GM12878 (cell line): ENCODE measurements at regions not wholly inside any gene's neighbourhood (a gene's known extent, or its start where the extent isn't known, plus 50 kb on each side); places are given as distances from the start of the nearest gene placed in this dataset.

Experiments used
- ATAC-seq: fragments of 200-7000 bp; cut with Tn5 transposase; 3 replicates; pipeline ENCODE4 v1.9.1; 2020; ENCODE audit warnings: mild to moderate bottlenecking, moderate library complexity
- BruUV-seq: library from RNA; stranded (reverse); fragments of 400-500 nt; replicated peaks from 2 replicates; lab custom pipeline; 2021; lab: Mats Ljungman, UMichigan
- CTCF ChIA-PET: fragments of 300-600 bp; sonication (Branson Sonifier 250); formaldehyde crosslinking; extraction: SDS; loops from one replicate; lab custom pipeline; 2021; ENCODE audit warnings: inconsistent platforms; lab: Yijun Ruan, JAX
- POLR2A ChIA-PET: fragments of 350-600 bp; formaldehyde crosslinking; extraction: SDS; loops from one replicate; lab custom pipeline; 2021; ENCODE audit warnings: inconsistent platforms; lab: Charles Lee
- RAD21 ChIA-PET: fragments of 300-600 bp; sonication (Branson Sonifier 250); formaldehyde crosslinking; loops from one replicate; lab custom pipeline; 2023; ENCODE audit warnings: antibody characterized with exemption; ENCODE audit not compliant: unreplicated experiment; lab: Charles Lee
- SMC1A ChIA-PET: fragments of 300-600 bp; sonication (Branson Sonifier 250); formaldehyde crosslinking; loops from one replicate; lab custom pipeline; 2023; ENCODE audit not compliant: unreplicated experiment, uncharacterized antibody; lab: Charles Lee
- DNase-seq: peaks from one replicate; pipeline ENCODE4 v3.0.0-alpha.2; 2011; ENCODE audit warnings: low read depth, low spot score
- FAIRE-seq: peaks from 3 replicates; lab custom pipeline; 2011; peaks lifted over from hg19 to GRCh38; lab: Jason Lieb, UNC
- H2AFZ ChIP-seq: 2 replicates; pipeline ENCODE4 v1.6.0; 2011; ENCODE audit warnings: low read depth, low read length, control low read depth; ENCODE audit not compliant: control insufficient read depth
- H3K27ac ChIP-seq: 2 replicates; pipeline ENCODE4 v1.5.1; 2011; ENCODE audit warnings: control low read depth; ENCODE audit not compliant: control insufficient read depth, insufficient read depth
- H3K27me3 ChIP-seq, 2 experiments: replicated peaks in 1 of 2; 2 replicates each; pipeline versions ENCODE4 v1.6.0 to v1.6.1; 2011; ENCODE audit warnings: low read length in 1 of 2; ENCODE audit not compliant: control insufficient read depth in 2 of 2, insufficient read depth in 2 of 2
- H3K36me3 ChIP-seq, 2 experiments: 2 replicates each; pipeline ENCODE4 v1.5.1; 2011; ENCODE audit warnings: low read length in 1 of 2; ENCODE audit not compliant: control insufficient read depth in 2 of 2, insufficient read depth in 2 of 2
- H3K4me1 ChIP-seq: 2 replicates; pipeline ENCODE4 v1.6.1; 2011; ENCODE audit warnings: mild to moderate bottlenecking, low read length, moderate library complexity, mixed read lengths; ENCODE audit not compliant: control insufficient read depth, insufficient read depth
- H3K4me2 ChIP-seq: 2 replicates; pipeline ENCODE4 v1.6.0; 2011; ENCODE audit warnings: control low read depth; ENCODE audit not compliant: control insufficient read depth, insufficient read depth
- H3K4me3 ChIP-seq: fragments of 200-600 bp; sonication (generic); 2 replicates; pipeline ENCODE4 v1.5.1; 2016
- H3K79me2 ChIP-seq: 2 replicates; pipeline ENCODE4 v1.6.0; 2011; ENCODE audit warnings: low read length; ENCODE audit not compliant: control insufficient read depth, insufficient read depth
- H3K9ac ChIP-seq: 2 replicates; pipeline ENCODE4 v1.8.0; 2011; ENCODE audit warnings: low read length, control low read depth, mixed read lengths; ENCODE audit not compliant: control insufficient read depth, insufficient read depth
- H3K9me3 ChIP-seq: replicated peaks from 3 replicates; pipeline ENCODE4 v1.5.1; 2011; ENCODE audit warnings: mild to moderate bottlenecking, low read length; ENCODE audit not compliant: control insufficient read depth, insufficient read depth
- H4K20me1 ChIP-seq: 2 replicates; pipeline ENCODE4 v1.6.0; 2011; ENCODE audit not compliant: control insufficient read depth, insufficient read depth
- BCL11A ChIP-seq: IDR thresholded peaks from 2 replicates; pipeline ENCODE4 v1.6.1; 2011; ENCODE audit warnings: low read depth, low read length
- CHD2 ChIP-seq: IDR thresholded peaks from 2 replicates; pipeline ENCODE4 v1.6.1; 2011; ENCODE audit warnings: low read depth, low read length, improper control_type of control experiment, borderline replicate concordance
- CREM ChIP-seq: IDR thresholded peaks from 2 replicates; pipeline ENCODE4 v1.6.1; 2014; ENCODE audit warnings: antibody characterized with exemption, low read depth
- ETV6 ChIP-seq, 2 experiments: fragments of 450-650 bp in 1 of 2; IDR thresholded peaks in 1 of 2; conservative IDR thresholded peaks in 1 of 2; 2 replicates each; pipeline ENCODE4 v1.6.1; 2014; ENCODE audit warnings: antibody characterized with exemption in 1 of 2, borderline replicate concordance in 1 of 2, low read depth in 1 of 2, mild to moderate bottlenecking in 1 of 2, moderate library complexity in 1 of 2
- JUNB ChIP-seq: IDR thresholded peaks from 2 replicates; pipeline ENCODE4 v1.6.1; 2016; ENCODE audit warnings: antibody characterized with exemption, mild to moderate bottlenecking
- MEF2B ChIP-seq: fragments of 450-650 bp; IDR thresholded peaks from 2 replicates; pipeline ENCODE4 v1.6.1; 2018; ENCODE audit warnings: mild to moderate bottlenecking, moderate library complexity; ENCODE audit not compliant: partially characterized antibody, poor library complexity, severe bottlenecking
- MYB ChIP-seq: fragments of 150-350 bp; IDR thresholded peaks from 2 replicates; pipeline ENCODE4 v1.6.1; 2014; ENCODE audit warnings: mild to moderate bottlenecking, low read depth, low read length, borderline replicate concordance
- NFXL1 ChIP-seq: fragments of 450-650 bp; IDR thresholded peaks from 2 replicates; pipeline ENCODE4 v1.6.1; 2017; ENCODE audit warnings: antibody characterized with exemption, mild to moderate bottlenecking, borderline replicate concordance
- POLR2AphosphoS5 ChIP-seq: IDR thresholded peaks from 2 replicates; pipeline ENCODE4 v1.6.1; 2011; ENCODE audit warnings: mild to moderate bottlenecking, low read length, inconsistent platforms
- SPI1 ChIP-seq: IDR thresholded peaks from 2 replicates; pipeline ENCODE4 v1.6.1; 2011; ENCODE audit warnings: low read depth, mild to moderate bottlenecking, low read length, moderate library complexity, borderline replicate concordance; ENCODE audit not compliant: insufficient read depth
- SUPT20H ChIP-seq: IDR thresholded peaks from 2 replicates; pipeline ENCODE4 v1.6.1; 2011; ENCODE audit warnings: low read depth, mild to moderate bottlenecking, low read length, moderate library complexity, borderline replicate concordance; ENCODE audit not compliant: control insufficient read depth
- WRNIP1 ChIP-seq: IDR thresholded peaks from 2 replicates; pipeline ENCODE4 v1.6.1; 2011; ENCODE audit warnings: low read depth, low read length, improper control_type of control experiment, borderline replicate concordance
- WGBS: methylation state at CpG from one replicate; pipeline ENCODE4 v1.1.6; 2016; ENCODE audit warnings: low lambda C conversion rate; ENCODE audit not compliant: insufficient replicate concordance, insufficient coverage; ENCODE audit errors: missing lambda C conversion rate; 5-methylcytosine and 5-hydroxymethylcytosine counted together
- in situ Hi-C: fragments of 300-500 bp; cut with MboI; formaldehyde crosslinking; loops from 9 replicates; pipeline ENCODE4 v1.14.3; 2018; ENCODE audit warnings: mixed read lengths
- intact Hi-C: fragments of 100-400 bp; cut with micrococcal nuclease; formaldehyde crosslinking; loops from one replicate; pipeline ENCODE4 v1.14.2; 2022; ENCODE audit not compliant: unreplicated experiment
- TF ChIP-seq, protein P1 (sequence below): fragments of 450-650 bp; IDR thresholded peaks from 2 replicates; pipeline ENCODE4 v1.6.1; 2017; ENCODE audit warnings: mild to moderate bottlenecking, moderate library complexity
- TF ChIP-seq, protein P2 (sequence below): fragments of 450-650 bp; IDR thresholded peaks from 2 replicates; pipeline ENCODE4 v1.6.1; 2017; ENCODE audit warnings: low read depth, mild to moderate bottlenecking, moderate library complexity
- TF ChIP-seq, protein P3 (sequence below): IDR thresholded peaks from 2 replicates; pipeline ENCODE4 v1.6.1; 2012; ENCODE audit warnings: low read depth, low read length, improper control_type of control experiment
- TF ChIP-seq, protein P4 (sequence below): IDR thresholded peaks from 2 replicates; pipeline ENCODE4 v1.6.1; 2011; ENCODE audit warnings: low read depth, mild to moderate bottlenecking, low read length, moderate library complexity, borderline replicate concordance; ENCODE audit errors: extremely low read depth

DNA sequence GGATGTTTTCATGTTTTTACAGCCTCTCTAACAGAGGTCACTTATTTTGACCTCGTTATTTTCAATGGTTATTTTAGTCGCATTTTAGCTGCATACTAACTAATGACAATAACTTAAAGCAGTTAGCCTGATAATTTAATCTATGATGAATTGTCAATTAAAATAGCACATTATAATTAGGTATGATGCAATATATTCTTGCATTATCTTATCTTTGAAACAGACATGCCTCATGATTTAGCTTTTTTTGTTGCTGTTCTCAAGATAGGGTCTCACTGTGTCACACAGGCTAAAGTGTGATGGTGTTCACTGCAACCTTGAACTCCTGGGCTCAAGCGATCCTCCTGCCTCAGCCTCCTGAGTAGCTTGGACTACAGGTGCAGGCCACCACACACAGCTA is 126.4 kb downstream of the KBTBD2 start:
- Histone ChIP-seq H3K79me2 (no peaks in the 10 kb centered on the region), H2AFZ (no peak overlapping the region), H3K36me3 (no peaks in the 10 kb centered on the region), H3K4me3 (no peak overlapping the region), H3K9me3 (no peaks in the 10 kb centered on the region; the same call in 2 of the 3 replicates), H3K4me1 (no peaks in the 10 kb centered on the region), H3K27me3 (no peaks in the 10 kb centered on the region; a peak in 1 of 4 replicates), H3K9ac (no peak overlapping the region), H3K4me2 (no peak overlapping the region), H3K27ac (no peak overlapping the region), H4K20me1 (no peaks in the 10 kb centered on the region)
- FAIRE-seq (no peak), ATAC-seq (no peak), DNase-seq (no peak)
- no TSS peak for BruUV-seq
- ChIA-PET SMC1A (interaction anchor here (0.9 to 1.0 kb wide), 2 partner anchors 274 to 343 kb away, joined by 3 to 4 read pairs; no protein-coding TSS in a partner anchor), RAD21 (interaction anchor here (0.7 to 0.8 kb wide), 2 partner anchors 343 to 1168 kb away, joined by 3 read pairs; no protein-coding TSS in a partner anchor), POLR2A (interaction anchor here (0.6 kb wide), 1 partner anchor 927 kb away, joined by 3 read pairs; no protein-coding TSS in a partner anchor), CTCF (interaction anchor here (0.8 to 1.0 kb wide), 2 partner anchors 342 to 343 kb away, joined by 3 to 8 read pairs; partner anchors contain the start of gene RP9)
- intact Hi-C loops: loop anchor here (10.0 kb wide), 1 partner anchor 340 kb away; the partner anchor contains the start of gene RP9
- TF ChIP-seq CHD2 (no peak), CREM (no peak), POLR2AphosphoS5 (no peak), SUPT20H (no peak), JUNB (no peak), WRNIP1 (no peak), MYB (no peak), BCL11A (no peak), SPI1 (no peak), NFXL1 (no peak), MEF2B (no peak), ETV6 (conservative IDR thresholded peaks at IDR 0.05 in 1 of 2, IDR thresholded peaks at IDR 0.05 in 1 of 2; ENCODE audit: borderline replicate concordance in 1 of 2, low read depth in 1 of 2) (no peak)
- TF ChIP-seq, protein P1, sequence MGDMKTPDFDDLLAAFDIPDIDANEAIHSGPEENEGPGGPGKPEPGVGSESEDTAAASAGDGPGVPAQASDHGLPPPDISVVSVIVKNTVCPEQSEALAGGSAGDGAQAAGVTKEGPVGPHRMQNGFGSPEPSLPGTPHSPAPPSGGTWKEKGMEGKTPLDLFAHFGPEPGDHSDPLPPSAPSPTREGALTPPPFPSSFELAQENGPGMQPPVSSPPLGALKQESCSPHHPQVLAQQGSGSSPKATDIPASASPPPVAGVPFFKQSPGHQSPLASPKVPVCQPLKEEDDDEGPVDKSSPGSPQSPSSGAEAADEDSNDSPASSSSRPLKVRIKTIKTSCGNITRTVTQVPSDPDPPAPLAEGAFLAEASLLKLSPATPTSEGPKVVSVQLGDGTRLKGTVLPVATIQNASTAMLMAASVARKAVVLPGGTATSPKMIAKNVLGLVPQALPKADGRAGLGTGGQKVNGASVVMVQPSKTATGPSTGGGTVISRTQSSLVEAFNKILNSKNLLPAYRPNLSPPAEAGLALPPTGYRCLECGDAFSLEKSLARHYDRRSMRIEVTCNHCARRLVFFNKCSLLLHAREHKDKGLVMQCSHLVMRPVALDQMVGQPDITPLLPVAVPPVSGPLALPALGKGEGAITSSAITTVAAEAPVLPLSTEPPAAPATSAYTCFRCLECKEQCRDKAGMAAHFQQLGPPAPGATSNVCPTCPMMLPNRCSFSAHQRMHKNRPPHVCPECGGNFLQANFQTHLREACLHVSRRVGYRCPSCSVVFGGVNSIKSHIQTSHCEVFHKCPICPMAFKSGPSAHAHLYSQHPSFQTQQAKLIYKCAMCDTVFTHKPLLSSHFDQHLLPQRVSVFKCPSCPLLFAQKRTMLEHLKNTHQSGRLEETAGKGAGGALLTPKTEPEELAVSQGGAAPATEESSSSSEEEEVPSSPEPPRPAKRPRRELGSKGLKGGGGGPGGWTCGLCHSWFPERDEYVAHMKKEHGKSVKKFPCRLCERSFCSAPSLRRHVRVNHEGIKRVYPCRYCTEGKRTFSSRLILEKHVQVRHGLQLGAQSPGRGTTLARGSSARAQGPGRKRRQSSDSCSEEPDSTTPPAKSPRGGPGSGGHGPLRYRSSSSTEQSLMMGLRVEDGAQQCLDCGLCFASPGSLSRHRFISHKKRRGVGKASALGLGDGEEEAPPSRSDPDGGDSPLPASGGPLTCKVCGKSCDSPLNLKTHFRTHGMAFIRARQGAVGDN: no peak
- TF ChIP-seq, protein P2, sequence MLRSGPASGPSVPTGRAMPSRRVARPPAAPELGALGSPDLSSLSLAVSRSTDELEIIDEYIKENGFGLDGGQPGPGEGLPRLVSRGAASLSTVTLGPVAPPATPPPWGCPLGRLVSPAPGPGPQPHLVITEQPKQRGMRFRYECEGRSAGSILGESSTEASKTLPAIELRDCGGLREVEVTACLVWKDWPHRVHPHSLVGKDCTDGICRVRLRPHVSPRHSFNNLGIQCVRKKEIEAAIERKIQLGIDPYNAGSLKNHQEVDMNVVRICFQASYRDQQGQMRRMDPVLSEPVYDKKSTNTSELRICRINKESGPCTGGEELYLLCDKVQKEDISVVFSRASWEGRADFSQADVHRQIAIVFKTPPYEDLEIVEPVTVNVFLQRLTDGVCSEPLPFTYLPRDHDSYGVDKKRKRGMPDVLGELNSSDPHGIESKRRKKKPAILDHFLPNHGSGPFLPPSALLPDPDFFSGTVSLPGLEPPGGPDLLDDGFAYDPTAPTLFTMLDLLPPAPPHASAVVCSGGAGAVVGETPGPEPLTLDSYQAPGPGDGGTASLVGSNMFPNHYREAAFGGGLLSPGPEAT: no peak
- TF ChIP-seq, protein P3, sequence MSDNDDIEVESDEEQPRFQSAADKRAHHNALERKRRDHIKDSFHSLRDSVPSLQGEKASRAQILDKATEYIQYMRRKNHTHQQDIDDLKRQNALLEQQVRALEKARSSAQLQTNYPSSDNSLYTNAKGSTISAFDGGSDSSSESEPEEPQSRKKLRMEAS: no peak
- TF ChIP-seq, protein P4, sequence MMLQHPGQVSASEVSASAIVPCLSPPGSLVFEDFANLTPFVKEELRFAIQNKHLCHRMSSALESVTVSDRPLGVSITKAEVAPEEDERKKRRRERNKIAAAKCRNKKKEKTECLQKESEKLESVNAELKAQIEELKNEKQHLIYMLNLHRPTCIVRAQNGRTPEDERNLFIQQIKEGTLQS: no peak
- 31% methylated on average over 3 of the region's 3 CpGs for WGBS
- in situ Hi-C loops: no loop called here
